Cardiac septum (tissue), 1 donor: ENCODE measurements at regions not wholly inside any gene's neighbourhood (a gene's known extent, or its start where the extent isn't known, plus 50 kb on each side); places are given as distances from the start of the nearest gene placed in this dataset.

Experiments used
- DNase-seq: peaks from one replicate; pipeline ENCODE4 v3.0.0-alpha.2; 2020; ENCODE audit warnings: low spot score
- intact Hi-C: fragments of 100-400 bp; cut with DNase I; formaldehyde crosslinking; loops from one replicate; pipeline ENCODE4 v1.14.0; 2022
- donor health status: DM: no; HTN: no; CAD: no.

- intact Hi-C loops, result no loop called here
These were observed 95.5 kb upstream of the FAR2 start for GRCh38 chr12:29053567-29053966.

GRCh38 chr12:29054858-29055663, 94.0 kb upstream of the FAR2 start:
- intact Hi-C loops, result no loop called here
- DNase-seq, result no peak

More at GRCh38 chr12:29053567-29053966, 95.5 kb upstream of the FAR2 start:
- DNase-seq, result no peak

GRCh38 chr12:29066011-29066588, 83.0 kb upstream of the FAR2 start:
- no peak for DNase-seq
- intact Hi-C loops, result no loop called here

- DNase-seq, result no peak
- intact Hi-C loops, result no loop called here
These were observed 81.6 kb upstream of the FAR2 start for GRCh38 chr12:29067430-29067829.

- DNase-seq, result no peak
- intact Hi-C loops, result no loop called here
These were observed 78.8 kb upstream of the FAR2 start for GRCh38 chr12:29070309-29070708.

- DNase-seq, result no peak
- intact Hi-C loops, result no loop called here
These were observed 78.0 kb upstream of the FAR2 start for GRCh38 chr12:29071099-29071498.

- intact Hi-C loops, result loop anchor here (1.0 kb wide), 1 partner anchor 246 kb away; no protein-coding TSS in a partner anchor
- no peak for DNase-seq
These were observed 76.4 kb upstream of the FAR2 start for GRCh38 chr12:29072631-29073030.

GRCh38 chr12:29073631-29074239, 75.3 kb upstream of the FAR2 start:
- DNase-seq, result no peak
- intact Hi-C loops, result loop anchor here (1.0 kb wide), 1 partner anchor 245 kb away; no protein-coding TSS in a partner anchor

- intact Hi-C loops, result no loop called here
- no peak for DNase-seq
These were observed 68.0 kb upstream of the FAR2 start for GRCh38 chr12:29081101-29081500.

GRCh38 chr12:29082522-29082921, 66.6 kb upstream of the FAR2 start:
- intact Hi-C loops, result no loop called here
- no peak for DNase-seq

GRCh38 chr12:29086325-29087271, 62.5 kb upstream of the FAR2 start:
- DNase-seq, result no peak
- intact Hi-C loops, result loop anchor here (5.0 kb wide), 1 partner anchor 231 kb away; no protein-coding TSS in a partner anchor

- no peak for DNase-seq
- intact Hi-C loops, result loop anchor here (5.0 kb wide), 1 partner anchor 229 kb away; no protein-coding TSS in a partner anchor
These were observed 60.4 kb upstream of the FAR2 start for GRCh38 chr12:29088611-29089219.
